Lung (tissue), 11 donors: ENCODE measurements at regions not wholly inside any gene's neighbourhood (a gene's known extent, or its start where the extent isn't known, plus 50 kb on each side); places are given as distances from the start of the nearest gene placed in this dataset.

Experiments
- ATAC-seq: fragments of 200-7000 bp; cut with Tn5 transposase; one replicate; pipeline ENCODE4 v1.9.1; 2020; ENCODE audit warnings: moderate number of reproducible peaks; ENCODE audit not compliant: insufficient read depth, low FRiP score
- DNase-seq, 3 donors: peaks; one replicate each; pipeline ENCODE4 v3.0.0-alpha.2; 2013 to 2017
- H3K27ac ChIP-seq, 2 donors: one replicate each; pipeline ENCODE4 v1.5.1; 2013; ENCODE audit warnings: mild to moderate bottlenecking in 2 of 2, moderate library complexity in 2 of 2, control low read depth in 1 of 2, inconsistent platforms in 1 of 2, low read depth in 1 of 2, low read length in 1 of 2
- H3K27me3 ChIP-seq, 3 donors: one replicate each; pipeline ENCODE4 v1.5.1; 2013; ENCODE audit warnings: low read length in 2 of 3; ENCODE audit not compliant: control insufficient read depth in 3 of 3, insufficient read depth in 3 of 3
- H3K36me3 ChIP-seq, 4 donors: one replicate each; pipeline ENCODE4 v1.5.1; 2013; ENCODE audit warnings: low read length in 4 of 4, mild to moderate bottlenecking in 1 of 4, moderate library complexity in 1 of 4; ENCODE audit not compliant: control insufficient read depth in 4 of 4, insufficient read depth in 4 of 4
- H3K4me1 ChIP-seq, 5 donors: one replicate each; pipeline ENCODE4 v1.5.1; 2013; ENCODE audit warnings: low read length in 5 of 5, mild to moderate bottlenecking in 2 of 5, moderate library complexity in 1 of 5; ENCODE audit not compliant: control insufficient read depth in 5 of 5, insufficient read depth in 5 of 5
- H3K4me3 ChIP-seq: one replicate; pipeline ENCODE4 v1.5.1; 2013; ENCODE audit warnings: mild to moderate bottlenecking, control low read depth, moderate library complexity
- H3K9ac ChIP-seq, 2 donors: one replicate each; pipeline ENCODE4 v1.5.1; 2013; ENCODE audit warnings: low read length in 2 of 2, control low read depth in 1 of 2; ENCODE audit not compliant: insufficient read depth in 1 of 2
- H3K9me3 ChIP-seq, 4 donors: one replicate each; pipeline ENCODE4 v1.5.1; 2013; ENCODE audit warnings: low read length in 3 of 4, mild to moderate bottlenecking in 1 of 4, moderate library complexity in 1 of 4; ENCODE audit not compliant: control insufficient read depth in 4 of 4, insufficient read depth in 3 of 4
- CTCF ChIP-seq: IDR thresholded peaks from 2 replicates; pipeline ENCODE4 v1.5.1; 2012; ENCODE audit warnings: mild to moderate bottlenecking; ENCODE audit errors: control extremely low read depth, extremely low read depth
- WGBS, 2 donors: extraction: QIAGEN DNeasy Blood & Tissue Kit; methylation state at CpG; one replicate each; pipeline ENCODE4 v1.1.7; 2013; 5-methylcytosine and 5-hydroxymethylcytosine counted together
- donor health status: control.
- donor health status: control.
- donor health status: Bipolar disorder and iron deficiency.
- donor health status: healthy.
- donor health status: DM: yes; HTN: yes; CAD: no.

- Histone ChIP-seq H3K9me3 (no peaks in the 10 kb centered on the region), H3K9ac (no peak overlapping the region), H3K27me3 (no peaks in the 10 kb centered on the region), H3K36me3 (no peaks in the 10 kb centered on the region), H3K4me3 (no peak overlapping the region), H3K4me1 (peaks cover 0 to 1% (median 0%) of the 10 kb centered on the region in 5 donors), H3K27ac (no peak overlapping the region)
- 88 to 89% methylated on average over 6 of the region's 6 CpGs for WGBS, 2 donors
- ATAC-seq (no peak), DNase-seq (no peak)
- no peak for TF ChIP-seq CTCF
These were observed 113.6 kb upstream of the EEA1 start for GRCh38 chr12:93042684-93043083.

- 95 to 96% methylated on average over 3 of the region's 3 CpGs for WGBS, 2 donors
- no peak overlapping the region for H3K27ac ChIP-seq
- H3K9me3 ChIP-seq: no peaks in the 10 kb centered on the region
- H3K36me3 ChIP-seq: no peaks in the 10 kb centered on the region
- H3K9ac ChIP-seq: no peak overlapping the region
- no peak overlapping the region for H3K4me3 ChIP-seq
- TF ChIP-seq CTCF: no peak
- peaks cover 0 to 1% (median 0%) of the 10 kb centered on the region in 5 donors for H3K4me1 ChIP-seq
- no peak for DNase-seq
- H3K27me3 ChIP-seq: no peaks in the 10 kb centered on the region
- no peak for ATAC-seq
These were observed 114.2 kb upstream of the EEA1 start for GRCh38 chr12:93043192-93043876.

- ATAC-seq: no peak
- Histone ChIP-seq H3K27ac (no peak overlapping the region), H3K9ac (no peak overlapping the region), H3K9me3 (no peaks in the 10 kb centered on the region), H3K4me1 (peaks cover 0 to 1% (median 0%) of the 10 kb centered on the region in 5 donors), H3K4me3 (no peak overlapping the region), H3K36me3 (no peaks in the 10 kb centered on the region), H3K27me3 (no peaks in the 10 kb centered on the region)
- WGBS, 2 donors: 92 to 93% methylated on average over 3 of the region's 3 CpGs
- DNase-seq: no peak
- TF ChIP-seq CTCF: no peak
These were observed 114.7 kb upstream of the EEA1 start for GRCh38 chr12:93043877-93044209.

GRCh38 chr12:93047118-93047517, 118.0 kb upstream of the EEA1 start:
- no peak overlapping the region for H3K4me3 ChIP-seq
- H3K27ac ChIP-seq: no peak overlapping the region
- no peak for DNase-seq
- ATAC-seq: no peak
- no peak for TF ChIP-seq CTCF
- no peaks in the 10 kb centered on the region for H3K9me3 ChIP-seq
- peaks cover 0 to 6% (median 1%) of the 10 kb centered on the region in 5 donors for H3K4me1 ChIP-seq
- H3K9ac ChIP-seq: no peak overlapping the region
- no peaks in the 10 kb centered on the region for H3K36me3 ChIP-seq
- WGBS, 2 donors: 91% methylated on average over 1 of the region's 1 CpG
- H3K27me3 ChIP-seq: no peaks in the 10 kb centered on the region
